Psoas muscle (tissue), 7 donors: ENCODE measurements at regions not wholly inside any gene's neighbourhood (a gene's known extent, or its start where the extent isn't known, plus 50 kb on each side); places are given as distances from the start of the nearest gene placed in this dataset.

Experiments
- ATAC-seq, 4 donors: fragments of 200-7000 bp; cut with Tn5 transposase; one replicate each; pipeline ENCODE4 v1.9.1; 2020; ENCODE audit warnings: moderate library complexity in 3 of 4, mild to moderate bottlenecking in 2 of 4
- DNase-seq, 2 donors: peaks; one replicate each; pipeline ENCODE4 v3.0.0-alpha.2; 2020
- H3K27ac ChIP-seq: fragments of 200-600 bp; one replicate; pipeline ENCODE4 v1.8.0; 2022
- H3K27me3 ChIP-seq, 3 donors: fragments of 200-600 bp in 1 of 3; one replicate each; pipeline versions ENCODE4 v1.6.1 to v1.8.0; 2013 to 2022; ENCODE audit warnings: low read length in 2 of 3, mild to moderate bottlenecking in 2 of 3, moderate library complexity in 1 of 3; ENCODE audit not compliant: insufficient read depth in 3 of 3
- H3K36me3 ChIP-seq, 2 donors: fragments of 200-600 bp in 1 of 2; one replicate each; pipeline versions ENCODE4 v1.6.1 to v1.8.0; 2013 to 2022; ENCODE audit warnings: low read depth in 1 of 2, mild to moderate bottlenecking in 1 of 2, moderate library complexity in 1 of 2; ENCODE audit not compliant: insufficient read depth in 1 of 2
- H3K4me1 ChIP-seq: fragments of 200-600 bp; one replicate; pipeline ENCODE4 v1.8.0; 2022
- H3K4me3 ChIP-seq: fragments of 200-600 bp; one replicate; pipeline ENCODE4 v1.8.0; 2022; ENCODE audit warnings: mild to moderate bottlenecking
- H3K9me3 ChIP-seq: fragments of 200-600 bp; one replicate; pipeline ENCODE4 v1.8.0; 2022
- WGBS, 3 donors: extraction: QIAGEN DNeasy Blood & Tissue Kit; methylation state at CpG; one replicate each; pipeline versions ENCODE4 v1.1.6 to v1.1.7; 2013; 5-methylcytosine and 5-hydroxymethylcytosine counted together
- intact Hi-C, 2 donors: fragments of 100-400 bp; cut with DNase I; formaldehyde crosslinking; loops; one replicate each; pipeline versions ENCODE4 v1.11.0 to v1.14.2; 2022
- TF ChIP-seq, protein P1 (sequence below): fragments of 200-600 bp; IDR thresholded peaks from one replicate; pipeline ENCODE4 v1.8.0; 2022; ENCODE audit warnings: antibody characterized with exemption
- donor health status: healthy with polysubstance abuse.
- donor health status: DM: no; HTN: no; CAD: no; lungs with moderate emphysema.
- donor health status: Bipolar disorder and iron deficiency.
- donor health status: healthy.
- donor health status: DM: yes; HTN: yes; CAD: no.
- donor health status: DM: no; HTN: no; CAD: no.
- donor health status: DM: yes; HTN: yes; CAD: no.

DNA sequence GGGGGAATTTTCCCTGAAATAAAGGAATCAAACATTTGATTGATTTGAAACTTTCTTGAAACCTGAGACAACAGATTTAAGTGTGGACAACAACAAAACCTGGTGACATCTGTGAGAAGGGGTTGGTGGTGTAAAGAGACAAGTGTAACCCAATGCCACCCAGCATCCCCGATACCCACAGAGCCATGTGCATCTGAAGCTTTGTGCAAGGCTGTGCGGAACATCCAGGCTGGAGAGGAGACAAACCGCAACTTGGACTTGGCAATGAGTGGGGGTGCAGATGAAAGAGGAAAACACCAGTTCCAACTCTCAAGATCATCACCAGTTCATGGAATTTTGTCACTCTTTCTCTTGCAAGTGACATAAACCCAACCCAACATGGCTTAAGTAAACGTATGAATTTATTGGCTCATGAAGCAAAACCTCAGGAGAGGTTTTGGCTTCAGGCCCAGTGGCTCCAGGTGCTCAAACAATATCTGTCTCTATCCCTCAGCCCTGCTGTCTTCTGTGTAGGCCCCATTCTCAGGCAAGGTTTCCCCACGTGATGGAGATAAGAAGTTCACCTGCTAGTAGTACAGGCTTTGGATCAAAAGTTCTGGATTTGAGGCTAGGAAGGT lies 55.2 kb upstream of the NTF3 start:
- Histone ChIP-seq H3K27me3 (no peaks in the 10 kb centered on the region), H3K9me3 (no peaks in the 10 kb centered on the region), H3K4me3 (no peak overlapping the region), H3K36me3 (no peaks in the 10 kb centered on the region), H3K4me1 (peaks cover 12% of the 10 kb centered on the region), H3K27ac (no peak overlapping the region)
- TF ChIP-seq, protein P1, sequence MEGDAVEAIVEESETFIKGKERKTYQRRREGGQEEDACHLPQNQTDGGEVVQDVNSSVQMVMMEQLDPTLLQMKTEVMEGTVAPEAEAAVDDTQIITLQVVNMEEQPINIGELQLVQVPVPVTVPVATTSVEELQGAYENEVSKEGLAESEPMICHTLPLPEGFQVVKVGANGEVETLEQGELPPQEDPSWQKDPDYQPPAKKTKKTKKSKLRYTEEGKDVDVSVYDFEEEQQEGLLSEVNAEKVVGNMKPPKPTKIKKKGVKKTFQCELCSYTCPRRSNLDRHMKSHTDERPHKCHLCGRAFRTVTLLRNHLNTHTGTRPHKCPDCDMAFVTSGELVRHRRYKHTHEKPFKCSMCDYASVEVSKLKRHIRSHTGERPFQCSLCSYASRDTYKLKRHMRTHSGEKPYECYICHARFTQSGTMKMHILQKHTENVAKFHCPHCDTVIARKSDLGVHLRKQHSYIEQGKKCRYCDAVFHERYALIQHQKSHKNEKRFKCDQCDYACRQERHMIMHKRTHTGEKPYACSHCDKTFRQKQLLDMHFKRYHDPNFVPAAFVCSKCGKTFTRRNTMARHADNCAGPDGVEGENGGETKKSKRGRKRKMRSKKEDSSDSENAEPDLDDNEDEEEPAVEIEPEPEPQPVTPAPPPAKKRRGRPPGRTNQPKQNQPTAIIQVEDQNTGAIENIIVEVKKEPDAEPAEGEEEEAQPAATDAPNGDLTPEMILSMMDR = no peak
- DNase-seq (no peak), ATAC-seq (no peak)
- intact Hi-C loops = loop anchor here in 1 of 2 donors (5.0 kb wide), 1 partner anchor 44 kb away; no protein-coding TSS in a partner anchor
- 53 to 75% (median 58%) methylated on average over 5 of the region's 5 CpGs for WGBS, 3 donors

DNA sequence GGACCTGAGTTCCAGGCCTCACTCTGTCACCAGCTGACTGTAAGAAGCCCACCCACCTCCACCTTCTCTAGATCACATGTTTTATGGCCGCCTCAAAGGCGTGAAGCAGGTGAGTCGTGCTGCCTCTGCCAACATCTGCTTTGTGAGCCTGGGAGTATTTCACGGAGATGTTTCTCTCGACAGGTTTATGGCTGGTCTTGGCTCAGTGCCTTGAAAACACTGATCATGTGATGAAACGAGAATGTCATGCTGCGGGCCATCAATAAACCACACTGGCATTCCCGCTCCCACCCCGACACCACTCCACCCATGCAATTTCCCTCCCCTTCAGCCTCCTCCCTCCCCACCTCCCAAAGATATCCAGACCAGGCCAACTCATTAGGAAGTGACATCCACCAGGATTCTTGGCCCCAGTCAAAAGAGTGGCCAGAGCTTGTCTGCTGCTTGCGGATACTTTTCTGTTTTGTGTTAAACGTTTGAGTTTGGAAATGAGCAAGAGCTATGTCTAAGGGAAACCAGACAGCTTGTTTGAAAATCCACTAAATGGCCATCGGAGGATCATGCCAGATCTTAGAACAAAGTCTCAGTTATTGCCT lies 53.8 kb upstream of the NTF3 start:
- no peaks in the 10 kb centered on the region for H3K9me3 ChIP-seq
- ATAC-seq = no peak
- intact Hi-C loops = loop anchor here (2.0 to 5.0 kb wide), 2 partner anchors 45 to 46 kb away; no protein-coding TSS in a partner anchor
- no peaks in the 10 kb centered on the region for H3K36me3 ChIP-seq
- TF ChIP-seq, protein P1 = no peak
- no peaks in the 10 kb centered on the region for H3K27me3 ChIP-seq
- 51 to 57% (median 53%) methylated on average over 12 of the region's 12 CpGs for WGBS, 3 donors
- no peak overlapping the region for H3K27ac ChIP-seq
- no peak for DNase-seq
- H3K4me3 ChIP-seq = no peak overlapping the region
- peaks cover 12% of the 10 kb centered on the region for H3K4me1 ChIP-seq

DNA sequence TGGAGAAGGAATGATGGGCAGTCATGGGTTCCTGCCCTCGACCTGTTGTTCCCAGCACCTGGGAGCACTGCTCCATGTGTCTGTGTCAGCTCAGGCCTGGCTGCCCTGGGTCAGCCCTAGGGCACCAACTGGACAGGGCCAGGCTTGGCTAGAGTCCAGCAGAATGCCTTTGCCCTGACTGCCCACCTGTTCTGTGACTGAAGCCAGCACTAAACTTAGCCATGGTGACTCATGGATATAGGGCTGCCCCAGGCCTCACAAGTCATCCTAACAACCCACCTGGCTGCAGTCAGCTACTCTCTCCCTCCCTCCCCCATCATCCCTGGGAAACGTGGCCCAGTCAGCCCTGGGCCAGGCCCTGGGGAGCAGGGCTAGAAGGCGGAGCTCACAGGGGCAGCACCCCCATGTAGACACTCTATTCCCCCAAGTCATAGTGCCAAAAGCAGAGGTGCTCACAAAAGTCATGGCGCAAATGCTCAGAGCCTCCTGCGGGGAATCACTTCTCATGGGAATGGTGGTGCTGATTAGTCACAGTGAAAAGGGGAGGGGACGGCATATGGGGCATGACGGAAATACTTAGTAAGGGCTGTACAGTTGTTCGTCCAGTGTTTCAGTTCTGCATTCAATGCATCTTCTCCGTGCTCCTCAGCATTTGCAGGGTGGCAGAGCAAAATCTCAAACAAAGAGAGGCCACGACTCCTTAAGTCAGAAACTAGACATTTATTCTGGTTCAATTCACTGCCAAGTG lies 52.0 kb upstream of the NTF3 start:
- WGBS, 3 donors = 32 to 45% (median 38%) methylated on average over 10 of the region's 10 CpGs
- no peaks in the 10 kb centered on the region for H3K9me3 ChIP-seq
- DNase-seq (peak; percentile 77 to 91), ATAC-seq (peak; percentile 97 to 99 (median 98))
- H3K27me3 ChIP-seq = no peaks in the 10 kb centered on the region
- intact Hi-C loops = loop anchor here (2.0 to 5.0 kb wide), 2 partner anchors 47 to 48 kb away; no protein-coding TSS in a partner anchor
- TF ChIP-seq, protein P1 = no peak
- peaks cover 12% of the 10 kb centered on the region for H3K4me1 ChIP-seq
- H3K36me3 ChIP-seq = no peaks in the 10 kb centered on the region
- H3K4me3 ChIP-seq = no peak overlapping the region
- peak overlapping the region; percentile 78 for H3K27ac ChIP-seq
